ENCODE measurements at regions not wholly inside any gene's neighbourhood (a gene's known extent, or its start where the extent isn't known, plus 50 kb on each side); places are given as distances from the start of the nearest gene placed in this dataset.
"Not testable (repeated sequence)": the region's sequence is repeated elsewhere in the genome, so short reads cannot be mapped to it uniquely, and the experiment has no call there.

GRCh38 chr5:71907001-71907588 lies 188.0 kb downstream of the CARTPT start:
- DNase-seq (ENCODE audit: low spot score), result no peak

- no peak for DNase-seq (ENCODE audit: low spot score)
These were observed 188.6 kb downstream of the CARTPT start for GRCh38 chr5:71907608-71908145.

DNA sequence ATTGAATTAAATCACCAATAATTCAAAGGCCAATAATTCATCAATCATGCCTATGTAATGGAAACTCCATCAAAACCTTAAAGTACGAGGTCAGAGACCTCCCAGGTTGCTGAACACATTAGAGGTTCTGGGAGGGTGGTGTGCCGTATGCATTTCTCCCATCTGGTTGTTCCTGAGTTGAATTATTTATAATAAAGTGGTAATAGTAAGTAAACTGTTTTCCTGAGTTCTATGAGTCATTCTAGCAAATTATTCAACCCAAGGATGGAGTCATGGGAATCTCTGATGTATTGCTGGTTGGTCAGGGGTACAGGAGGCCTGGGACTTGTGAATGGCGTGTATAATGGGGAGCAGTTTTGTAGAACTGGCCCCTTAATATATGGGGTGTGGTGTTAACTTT lies 191.7 kb downstream of the CARTPT start:
- no peak for DNase-seq (ENCODE audit: low spot score)

GRCh38 chr5:71912021-71912420 lies 192.9 kb downstream of the CARTPT start:
- DNase-seq (ENCODE audit: low spot score), result no peak

GRCh38 chr5:71914281-71914680 lies 193.0 kb upstream of the MAP1B start:
- no peak for DNase-seq (ENCODE audit: low spot score)

GRCh38 chr5:71922584-71923106 lies 184.6 kb upstream of the MAP1B start:
- DNase-seq (ENCODE audit: low spot score), result peak; percentile 59

- no peak for DNase-seq (ENCODE audit: low spot score)
These were observed 183.5 kb upstream of the MAP1B start for GRCh38 chr5:71923755-71924154.

- DNase-seq (ENCODE audit: low spot score), result no peak
These were observed 182.9 kb upstream of the MAP1B start for GRCh38 chr5:71924325-71924724.

DNA sequence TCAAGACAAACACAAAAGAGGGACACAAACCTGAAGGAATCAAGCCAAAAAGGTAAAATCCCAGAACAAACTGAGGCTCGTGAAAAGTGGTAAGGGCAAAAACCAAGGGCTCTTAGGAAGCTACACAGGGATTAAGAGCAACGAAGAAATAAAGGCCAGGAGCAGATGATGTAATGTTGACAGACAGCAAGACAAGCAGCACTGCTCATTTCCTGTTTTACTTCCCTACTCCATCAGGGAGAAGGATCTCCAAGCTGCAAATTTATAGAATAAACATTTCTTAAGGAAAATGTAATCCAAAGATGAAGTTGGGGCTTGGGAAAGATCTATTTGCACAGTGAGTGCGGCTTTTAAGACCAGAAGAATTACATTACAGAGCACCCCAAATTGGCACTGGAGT lies 182.3 kb upstream of the MAP1B start:
- DNase-seq (ENCODE audit: low spot score), result no peak

DNA sequence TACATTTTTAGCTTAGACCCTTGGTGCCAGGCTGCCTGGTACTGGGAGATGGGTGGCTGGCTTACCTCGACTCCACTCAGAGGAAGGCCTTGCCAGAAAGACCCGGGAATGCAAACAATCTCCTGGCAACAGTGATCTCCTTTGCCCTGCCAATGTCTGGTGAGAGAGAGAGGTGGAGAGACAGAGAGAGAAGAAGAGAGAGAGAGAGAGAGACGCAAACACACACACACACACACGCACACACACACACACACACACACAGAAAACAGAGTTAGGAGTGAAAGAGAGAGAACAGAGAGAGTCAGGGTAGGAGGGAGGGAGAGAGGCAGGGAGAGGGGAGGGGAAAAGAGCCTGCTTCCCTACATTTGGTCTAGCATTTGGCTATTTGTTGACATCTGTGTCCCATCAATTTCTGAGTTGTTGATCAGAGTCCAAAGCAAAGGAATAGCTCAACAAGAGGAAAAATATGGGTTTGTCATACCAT lies 181.6 kb upstream of the MAP1B start:
- no peak for DNase-seq (ENCODE audit: low spot score)

GRCh38 chr5:71929003-71929402 lies 178.3 kb upstream of the MAP1B start:
- no peak for DNase-seq (ENCODE audit: low spot score)

- not testable (repeated sequence) for DNase-seq (ENCODE audit: low spot score)
These were observed 176.7 kb upstream of the MAP1B start for GRCh38 chr5:71930554-71930953.

DNA sequence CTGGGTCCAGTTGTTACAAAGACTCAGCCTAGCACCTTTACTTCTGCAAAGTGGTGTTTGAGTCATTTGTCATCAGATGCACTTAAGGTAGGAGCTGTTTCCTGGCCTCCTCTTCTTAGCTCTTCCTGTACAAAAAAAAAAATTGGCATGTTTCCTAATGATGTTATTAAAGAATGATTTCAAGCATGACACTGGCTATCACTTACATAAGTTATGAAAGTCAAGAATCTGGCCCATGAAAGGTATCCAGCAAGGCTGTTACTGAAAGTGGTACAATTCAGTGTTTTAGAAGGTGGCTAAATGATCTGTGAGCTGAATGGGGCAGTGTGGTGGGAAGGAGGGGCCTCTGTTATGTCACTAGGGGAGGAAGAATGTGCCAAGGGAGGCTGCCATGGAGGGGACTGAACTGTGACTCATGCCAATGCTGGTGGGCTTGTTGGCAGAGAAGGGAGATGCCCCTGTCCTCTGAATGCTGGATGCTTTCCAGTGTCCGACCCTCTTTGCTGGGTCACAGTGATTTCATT lies 175.1 kb upstream of the MAP1B start:
- no peak for DNase-seq (ENCODE audit: low spot score)

DNA sequence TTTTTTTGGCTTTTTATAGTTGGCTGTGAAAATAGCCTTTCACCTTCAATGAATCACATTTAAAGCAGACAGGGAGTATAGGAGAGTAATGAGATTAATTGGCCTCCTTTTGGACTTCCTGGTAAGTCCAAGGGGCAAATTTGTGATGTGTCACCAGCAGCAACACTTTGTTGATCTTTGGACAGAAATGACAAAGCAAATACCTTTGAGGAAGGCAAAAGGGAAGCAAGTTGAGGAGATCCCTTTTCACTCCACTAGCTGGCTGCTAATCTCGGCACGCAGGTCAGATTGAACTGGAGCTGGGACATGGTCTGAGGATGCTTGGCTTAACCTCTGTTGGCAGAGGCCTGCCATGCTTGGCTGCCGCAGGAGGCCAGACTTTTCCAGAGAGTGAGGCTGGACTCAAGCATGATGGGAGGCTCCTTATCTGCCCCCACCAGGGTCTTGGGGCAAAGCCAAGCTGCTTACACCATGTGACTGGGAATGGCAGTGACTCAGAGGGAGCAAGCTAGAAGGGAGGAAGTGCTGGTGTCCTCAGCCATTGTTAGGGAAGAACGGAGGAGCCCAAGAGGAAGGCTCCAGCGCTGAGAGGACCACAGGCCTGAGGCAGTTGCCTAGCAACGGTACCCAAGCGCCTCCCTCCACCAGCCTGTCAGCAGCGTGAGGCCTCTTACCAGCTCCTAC lies 174.5 kb upstream of the MAP1B start:
- peak; percentile 14 for DNase-seq (ENCODE audit: low spot score)

- no peak for DNase-seq (ENCODE audit: low spot score)
These were observed 173.0 kb upstream of the MAP1B start for GRCh38 chr5:71934322-71934721.

DNA sequence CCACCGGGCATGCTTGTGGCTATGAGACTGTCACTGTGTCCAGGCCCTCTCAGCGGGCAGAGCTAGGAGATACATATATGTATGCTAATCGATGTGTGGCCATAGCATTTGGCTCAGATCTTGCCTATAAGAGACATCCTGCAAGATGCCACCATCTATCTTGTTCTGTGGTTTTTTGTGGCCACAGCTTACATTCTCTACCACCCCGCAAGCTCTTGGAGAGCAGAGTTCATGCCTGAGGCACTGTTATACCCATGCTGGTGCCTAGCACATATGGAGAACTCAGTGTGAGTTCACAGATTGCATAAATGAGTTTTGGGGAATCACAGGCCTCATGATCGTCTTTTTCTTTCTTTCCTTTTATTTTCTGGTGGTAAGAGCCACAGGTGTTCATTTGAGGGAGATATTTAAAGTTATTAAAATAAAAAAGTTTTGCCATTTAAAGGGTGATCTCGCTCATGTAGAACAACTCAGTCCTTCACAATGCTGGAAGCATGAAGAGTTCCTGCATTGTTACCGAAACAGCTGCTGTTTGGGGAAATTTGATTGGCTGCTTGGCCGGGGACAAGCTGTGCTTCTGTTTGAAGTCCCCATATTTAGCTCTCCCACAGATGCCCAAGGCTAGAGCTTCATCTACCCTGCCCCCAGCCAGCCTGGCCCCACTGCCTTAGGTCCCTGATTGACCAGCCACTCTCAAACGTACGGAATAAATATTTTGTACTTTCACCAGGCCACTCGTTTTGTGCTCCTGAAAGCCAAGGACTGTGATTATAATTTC lies 169.2 kb upstream of the MAP1B start:
- no peak for DNase-seq (ENCODE audit: low spot score)

- DNase-seq (ENCODE audit: low spot score), result no peak
These were observed 168.4 kb upstream of the MAP1B start for GRCh38 chr5:71938895-71939294.

DNA sequence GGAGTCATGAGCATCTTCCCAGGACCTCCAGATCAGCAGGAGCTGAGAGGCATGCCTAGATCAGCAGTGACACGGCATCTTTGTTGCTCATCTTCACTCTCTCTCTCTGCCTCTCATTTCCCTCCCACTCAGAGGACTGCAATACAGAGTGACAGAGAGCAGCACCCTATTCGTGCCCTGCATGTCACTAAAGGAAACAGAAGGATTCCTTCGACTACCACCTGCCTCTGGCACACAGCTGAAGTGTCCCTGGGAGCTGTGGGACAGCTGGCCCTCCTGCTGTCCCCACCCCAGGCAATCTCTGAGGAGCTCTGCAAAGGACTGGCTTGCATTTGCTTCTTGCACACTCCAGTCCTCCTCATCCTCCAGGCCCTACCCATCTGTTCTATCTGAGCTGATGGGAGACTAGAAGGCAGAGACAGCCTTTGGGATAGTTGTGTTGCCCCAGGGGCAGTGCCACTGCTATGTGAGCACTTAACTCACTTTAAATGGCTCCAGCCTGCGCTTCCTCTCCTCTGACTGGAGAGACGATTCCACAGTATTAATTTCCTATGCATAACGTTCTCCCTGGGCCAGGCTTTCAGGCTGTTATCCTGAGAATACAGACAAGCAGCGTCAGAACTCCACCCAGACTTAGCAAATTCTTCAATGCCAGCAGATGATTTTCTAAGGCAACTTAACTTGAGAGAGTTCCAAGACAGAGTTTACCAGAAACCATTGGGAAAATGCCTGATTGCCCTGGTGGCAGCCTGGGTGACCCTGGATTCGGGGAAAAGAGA lies 167.6 kb upstream of the MAP1B start:
- DNase-seq (ENCODE audit: low spot score), result no peak

DNA sequence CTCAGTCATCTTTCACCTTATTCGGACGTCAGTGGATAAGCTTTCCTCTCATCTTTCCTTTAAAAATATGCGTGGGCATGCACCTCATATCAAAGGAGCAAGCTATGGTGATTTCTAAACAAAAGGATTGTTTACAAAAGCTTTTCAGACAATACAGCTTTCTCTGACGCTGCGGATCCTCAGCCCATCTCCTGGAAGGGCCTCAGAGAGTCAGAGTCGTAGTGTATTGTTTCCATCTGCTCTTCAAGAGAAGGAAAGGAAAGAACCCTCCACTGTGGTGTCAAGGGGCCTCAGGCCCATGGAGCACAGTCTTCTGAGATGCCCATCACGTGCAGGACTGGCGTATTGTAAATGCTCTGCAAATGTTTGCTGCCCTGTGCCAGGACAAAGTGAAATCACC lies 163.4 kb upstream of the MAP1B start:
- no peak for DNase-seq (ENCODE audit: low spot score)

GRCh38 chr5:71945436-71945835 lies 161.8 kb upstream of the MAP1B start:
- no peak for DNase-seq (ENCODE audit: low spot score)

GRCh38 chr5:71946343-71947030 lies 160.8 kb upstream of the MAP1B start:
- no peak for DNase-seq (ENCODE audit: low spot score)
